Umbilical cord (tissue), 1 donor: ENCODE measurements at regions not wholly inside any gene's neighbourhood (a gene's known extent, or its start where the extent isn't known, plus 50 kb on each side); places are given as distances from the start of the nearest gene placed in this dataset.
"Not testable (repeated sequence)": the region's sequence is repeated elsewhere in the genome, so short reads cannot be mapped to it uniquely, and the experiment has no call there.

ENCODE experiments used
- DNase-seq: peaks from one replicate; pipeline ENCODE4 v3.0.0-alpha.2; 2015; ENCODE audit warnings: low spot score

DNA sequence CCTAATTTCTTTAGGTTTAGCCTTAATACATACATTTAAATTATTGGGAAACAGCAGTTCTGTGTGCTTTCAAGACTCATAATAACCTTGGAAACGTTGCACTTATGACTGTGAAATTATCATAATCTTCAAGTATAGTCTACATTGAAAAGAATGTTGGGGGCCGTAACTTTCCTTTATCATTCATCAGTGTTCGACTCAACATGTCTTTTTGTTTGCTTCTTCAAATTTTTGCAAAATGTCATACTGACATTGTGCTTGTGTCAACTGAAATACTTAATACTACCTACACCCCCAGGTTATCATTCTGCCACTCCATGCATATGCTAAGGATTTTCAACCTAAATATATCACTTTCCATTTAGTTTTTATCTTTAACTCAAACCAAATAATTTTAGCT, 1562.9 kb downstream of the OLFM4 start:
- no peak for DNase-seq

DNA sequence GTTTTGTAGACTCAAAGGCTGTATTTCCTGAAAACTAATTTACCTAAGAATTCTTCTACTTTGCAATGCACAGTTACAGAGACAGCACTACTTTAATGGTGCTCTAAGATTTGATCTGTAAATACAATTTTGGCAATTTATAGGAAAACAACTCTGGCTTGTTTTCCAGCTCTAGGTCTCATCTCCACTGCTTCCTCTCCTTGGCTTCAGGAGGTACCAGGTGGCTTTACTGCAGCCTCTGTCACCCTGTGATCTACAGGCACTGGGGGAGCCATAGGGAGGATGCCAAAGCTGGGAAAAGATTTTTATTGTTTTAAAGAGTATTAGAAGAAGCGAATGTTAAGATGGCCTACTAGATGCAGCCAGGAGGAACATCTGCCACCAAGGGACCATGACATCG, 1563.6 kb downstream of the OLFM4 start:
- DNase-seq, result no peak

DNA sequence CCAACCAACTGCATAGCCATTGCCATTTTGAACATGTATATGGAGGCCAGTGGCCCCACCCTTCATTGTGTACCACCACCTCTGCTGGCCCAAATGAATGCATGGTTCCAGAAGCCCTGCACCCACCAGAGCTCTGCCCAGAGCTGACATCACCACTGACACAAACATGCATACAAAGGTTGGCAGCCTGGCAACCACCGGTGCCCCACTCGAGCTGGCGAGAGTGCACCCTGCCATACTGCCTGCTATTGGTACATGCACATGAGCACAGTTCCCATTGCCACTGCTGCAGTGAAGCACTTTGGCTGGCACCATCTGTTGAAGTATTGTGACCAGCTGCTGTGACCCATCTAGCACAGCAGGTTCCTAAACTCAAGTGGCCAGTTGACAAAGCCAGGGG, 1564.9 kb downstream of the OLFM4 start:
- DNase-seq, result no peak

DNA sequence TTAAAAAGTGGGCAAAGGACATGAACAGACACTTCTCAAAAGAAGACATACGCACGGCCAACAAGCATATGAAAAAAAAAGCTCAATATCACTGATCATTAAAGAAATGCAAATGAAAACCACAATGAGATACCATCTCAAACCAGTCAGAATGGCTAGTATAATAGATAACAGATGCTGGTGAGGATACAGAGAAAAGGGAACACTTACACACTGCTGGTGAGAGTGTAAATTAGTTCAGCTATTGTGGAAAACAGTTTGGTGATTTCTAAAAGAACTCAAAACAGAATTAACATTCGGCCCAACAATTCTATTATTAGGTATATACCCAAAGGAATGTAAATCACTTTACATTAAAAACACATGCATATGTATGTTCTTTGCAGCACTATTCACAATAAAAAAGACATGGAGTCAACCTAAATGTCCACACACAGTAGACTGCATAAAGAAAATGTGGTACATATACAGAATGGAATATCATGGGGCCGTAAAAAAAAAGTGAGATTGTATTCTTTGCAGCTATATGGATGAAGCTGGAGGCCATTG, 1569.0 kb downstream of the OLFM4 start:
- DNase-seq, result no peak

DNA sequence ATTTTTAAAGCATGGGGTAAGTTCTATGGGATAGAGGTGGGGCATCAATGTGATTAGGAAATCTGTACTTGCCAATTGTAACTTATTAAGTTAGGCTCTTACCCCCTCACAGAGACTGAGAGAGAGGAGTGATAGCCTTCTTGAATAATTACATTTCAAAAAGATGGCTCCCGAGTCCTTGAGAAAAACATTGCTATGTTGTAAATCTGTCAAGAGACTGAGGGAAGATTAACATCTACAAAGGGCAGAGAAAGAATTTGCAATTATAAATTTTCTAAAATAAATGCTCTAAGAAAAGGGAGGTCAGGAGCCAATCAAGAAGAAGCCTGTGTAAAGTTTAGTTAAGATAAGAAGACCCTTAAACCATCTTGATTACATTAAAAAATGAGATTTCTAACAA, 1570.8 kb downstream of the OLFM4 start:
- DNase-seq, result no peak

DNA sequence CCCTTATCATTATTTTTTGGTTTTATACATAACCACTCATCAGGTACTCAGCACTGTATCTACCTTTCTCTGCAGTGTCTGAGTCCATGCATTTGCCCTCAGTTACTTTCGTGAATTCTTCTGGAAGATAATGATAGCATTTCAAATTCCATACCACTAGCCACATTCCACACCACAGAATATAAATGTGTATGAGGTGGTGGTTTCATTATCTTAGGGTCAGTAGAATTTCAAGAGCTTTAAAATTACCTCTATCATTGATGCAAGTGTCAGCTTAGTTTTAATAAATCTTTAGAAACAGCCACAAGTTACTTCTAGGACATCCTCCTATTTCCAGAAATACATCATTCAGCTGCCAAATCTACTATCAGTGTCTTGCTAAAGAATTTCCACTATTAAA, 1578.3 kb downstream of the OLFM4 start:
- peak; percentile 54 for DNase-seq

DNA sequence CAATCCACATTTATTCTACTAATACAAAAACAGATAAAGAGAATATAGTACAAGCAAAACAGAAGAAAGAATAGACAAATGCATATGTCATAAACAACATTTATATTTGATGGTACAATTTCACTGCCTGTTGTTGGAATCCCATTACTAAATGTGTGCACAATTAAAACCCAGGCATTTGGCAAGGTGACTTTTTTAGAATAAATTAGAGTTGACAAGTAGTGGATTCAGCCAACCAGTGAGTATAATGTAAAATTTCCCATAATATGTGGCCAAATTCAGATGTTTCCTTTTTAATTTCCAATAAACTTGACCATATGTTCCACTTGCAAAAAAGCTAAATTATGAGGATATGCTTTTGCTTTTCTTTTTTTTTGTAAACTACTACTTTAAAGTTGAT, 1578.8 kb downstream of the OLFM4 start:
- DNase-seq, result no peak

DNA sequence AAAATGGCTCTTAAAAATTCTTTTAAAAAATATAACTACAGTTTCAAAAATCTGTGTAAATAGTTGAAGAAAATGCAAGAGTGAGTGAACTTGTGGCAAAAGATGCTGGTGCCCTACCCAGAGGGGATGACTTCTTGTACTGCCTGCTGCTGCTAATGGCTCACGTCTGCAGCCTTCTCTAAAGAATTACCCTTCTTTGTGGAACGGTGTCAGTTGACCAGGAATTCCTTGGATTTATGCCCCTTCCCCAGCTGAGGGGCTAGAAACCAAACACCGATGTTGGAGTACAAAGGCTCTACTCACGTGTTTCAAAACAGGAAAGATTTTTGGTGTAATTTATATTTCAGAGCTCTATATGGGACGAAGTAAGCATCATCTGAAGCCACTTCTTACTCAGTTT, 1582.8 kb downstream of the OLFM4 start:
- DNase-seq, result no peak

DNA sequence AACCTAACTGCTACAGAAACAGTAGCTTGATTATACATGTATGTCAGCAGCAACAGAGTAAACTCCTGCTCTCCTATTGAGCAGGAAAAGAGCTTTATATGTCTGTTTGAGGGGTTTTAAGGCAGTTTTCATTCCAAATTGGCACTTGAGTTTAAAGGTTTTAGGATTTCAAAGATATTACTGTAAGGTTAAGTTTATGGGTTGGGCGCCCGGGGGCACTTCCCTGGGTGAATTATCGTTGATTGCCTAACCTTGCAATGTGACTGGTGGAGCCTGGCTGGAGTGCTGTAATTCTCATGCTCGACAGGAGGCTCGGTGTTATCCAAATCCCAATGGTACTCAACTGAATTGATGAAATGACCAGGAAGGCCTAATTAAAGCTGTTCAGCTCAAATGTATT, 1586.1 kb downstream of the OLFM4 start:
- DNase-seq, result no peak

DNA sequence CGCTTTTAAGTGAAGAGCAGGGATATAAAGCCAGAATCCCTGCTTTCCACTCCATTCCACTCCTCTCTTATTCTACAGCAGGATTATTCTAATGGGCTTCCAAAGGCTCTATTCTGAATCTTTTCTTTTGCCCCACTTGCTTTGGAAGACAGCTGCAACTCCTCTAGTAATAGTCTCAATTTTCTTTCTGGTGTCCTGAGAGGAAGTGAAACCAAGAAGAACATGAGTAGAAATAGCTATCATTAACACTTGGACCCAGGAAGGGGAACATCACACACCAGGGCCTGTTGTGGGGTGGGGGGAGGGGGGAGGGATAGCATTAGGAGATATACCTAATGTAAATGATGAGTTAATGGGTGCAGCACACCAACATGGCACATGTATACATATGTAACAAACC, 1597.9 kb downstream of the OLFM4 start:
- not testable (repeated sequence) for DNase-seq

DNA sequence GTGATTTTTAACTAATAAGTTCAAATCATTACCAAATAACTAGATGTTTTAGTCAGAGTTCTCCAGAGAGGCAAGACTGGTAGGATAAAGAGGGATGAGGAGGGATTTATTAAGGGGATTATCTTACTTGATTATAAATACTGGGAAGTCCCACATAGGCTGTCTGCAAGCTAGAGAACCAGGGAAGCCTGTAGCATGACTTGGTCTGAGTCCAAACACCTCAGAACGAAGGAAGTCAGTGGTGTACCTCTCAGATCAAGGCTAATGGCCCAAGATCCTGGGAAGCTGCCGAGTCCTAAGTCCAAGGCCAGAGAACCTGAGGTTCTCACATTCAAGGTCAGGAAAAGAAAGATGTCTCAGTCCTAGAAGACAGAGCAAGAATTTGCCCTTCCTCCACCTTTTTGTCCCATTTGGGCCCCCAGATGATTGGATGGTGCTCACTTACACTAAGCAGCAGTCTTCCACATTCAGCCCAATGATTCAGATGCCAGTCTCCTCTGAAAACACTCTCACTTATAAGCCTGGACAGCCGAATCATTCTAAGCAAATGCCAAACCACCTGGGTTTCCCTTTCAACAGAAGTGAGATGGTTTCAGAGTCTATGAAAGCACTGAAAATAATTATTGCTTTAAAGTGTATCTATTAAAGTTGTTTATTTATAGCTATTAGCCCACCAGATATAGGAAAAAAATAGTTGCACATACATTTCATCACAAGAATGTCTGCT, 1599.2 kb downstream of the OLFM4 start:
- DNase-seq, result peak; percentile 56

DNA sequence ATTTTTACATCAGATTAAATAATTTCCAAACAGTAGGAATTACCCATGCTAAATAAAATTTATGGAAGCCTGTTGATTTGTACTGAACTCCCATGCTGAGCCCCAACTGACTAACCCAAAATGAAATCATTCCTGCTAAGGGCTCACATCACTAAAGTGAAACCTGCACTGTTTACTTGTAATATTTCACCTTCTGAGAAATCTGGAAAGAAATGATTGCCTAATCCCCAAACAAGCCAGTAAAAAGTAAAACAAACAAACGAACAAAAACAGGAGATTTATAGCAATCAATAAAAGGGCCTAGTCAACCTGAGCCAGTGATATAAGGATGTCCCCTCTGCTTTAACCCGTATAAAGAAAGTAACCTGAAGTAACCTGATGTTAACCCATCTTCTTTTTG, 1599.8 kb downstream of the OLFM4 start:
- DNase-seq, result no peak

DNA sequence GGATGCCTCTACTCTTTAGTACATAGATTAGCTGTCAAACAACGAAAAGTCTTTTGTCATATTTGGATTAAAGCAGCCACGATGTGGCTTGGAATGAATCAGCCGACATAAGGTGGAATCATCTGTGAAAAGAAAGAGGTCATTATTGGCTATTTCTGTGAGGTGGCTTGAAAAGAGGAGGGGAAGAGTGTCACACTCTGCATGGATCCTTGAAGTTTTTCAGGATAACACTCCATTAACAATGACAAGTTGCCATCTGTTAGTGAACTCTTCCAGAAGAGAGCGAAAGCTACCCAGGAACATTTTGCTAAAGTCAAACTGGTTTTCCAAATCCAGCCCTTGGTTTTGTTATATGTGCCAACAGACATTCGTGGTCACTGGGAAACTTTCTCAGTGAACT, 1604.8 kb downstream of the OLFM4 start:
- no peak for DNase-seq

DNA sequence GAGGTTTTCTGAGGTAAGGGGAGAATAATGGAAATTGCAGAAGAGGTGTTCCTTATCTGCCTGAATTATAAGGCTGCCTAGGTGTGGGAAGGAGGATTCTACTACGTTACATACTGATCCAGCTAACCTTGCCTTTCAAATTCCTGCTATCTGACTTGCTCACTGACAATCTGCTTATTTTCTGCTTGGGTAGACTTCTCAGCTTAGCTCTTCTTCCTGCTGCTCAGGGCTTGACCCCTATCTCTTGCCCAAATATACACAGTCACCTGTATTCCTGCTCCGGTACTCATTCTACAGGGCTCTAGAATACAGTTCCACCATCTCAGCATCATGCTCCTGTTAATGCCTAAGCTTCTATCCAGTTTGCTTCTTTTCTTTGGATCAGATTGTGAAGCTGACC, 1607.6 kb downstream of the OLFM4 start:
- no peak for DNase-seq

DNA sequence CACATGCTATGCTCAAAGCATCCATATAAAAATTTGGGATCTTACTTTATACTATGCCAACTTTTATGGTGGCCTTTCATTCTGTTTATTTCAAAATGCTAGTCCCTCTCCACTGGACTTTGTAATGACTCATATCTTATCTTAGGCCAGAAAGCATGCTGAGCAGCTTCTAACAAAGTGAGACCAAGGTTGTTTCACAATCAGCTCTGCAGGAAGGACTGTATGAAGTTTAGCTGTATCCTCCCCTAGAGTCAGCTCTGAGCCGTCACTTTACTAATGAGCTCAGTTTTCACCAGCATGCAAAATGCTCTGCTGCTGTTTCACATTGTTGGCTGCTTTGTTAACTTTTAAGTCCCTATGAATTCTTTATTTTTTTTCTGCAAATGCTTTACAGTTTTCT, 1608.8 kb downstream of the OLFM4 start:
- peak; percentile 59 for DNase-seq

DNA sequence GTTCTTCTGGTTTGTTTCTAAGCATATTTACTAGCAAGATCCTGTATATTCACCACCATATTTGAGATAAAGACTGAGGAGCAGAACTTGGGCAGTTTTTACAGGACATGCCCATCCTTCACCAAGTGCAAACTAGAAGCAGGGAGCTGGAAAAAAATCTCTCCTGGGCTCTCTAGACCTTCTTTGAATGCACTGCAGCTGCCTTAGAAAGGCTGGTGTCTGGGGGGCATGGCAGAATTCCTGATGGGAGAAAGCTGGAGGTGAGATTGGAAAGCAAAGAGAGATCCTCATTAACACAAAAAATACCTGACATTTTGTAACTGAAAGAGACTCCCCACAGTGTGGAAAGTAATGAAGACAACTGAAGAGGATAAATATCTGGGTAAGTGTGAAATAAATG, 1612.1 kb downstream of the OLFM4 start:
- no peak for DNase-seq

DNA sequence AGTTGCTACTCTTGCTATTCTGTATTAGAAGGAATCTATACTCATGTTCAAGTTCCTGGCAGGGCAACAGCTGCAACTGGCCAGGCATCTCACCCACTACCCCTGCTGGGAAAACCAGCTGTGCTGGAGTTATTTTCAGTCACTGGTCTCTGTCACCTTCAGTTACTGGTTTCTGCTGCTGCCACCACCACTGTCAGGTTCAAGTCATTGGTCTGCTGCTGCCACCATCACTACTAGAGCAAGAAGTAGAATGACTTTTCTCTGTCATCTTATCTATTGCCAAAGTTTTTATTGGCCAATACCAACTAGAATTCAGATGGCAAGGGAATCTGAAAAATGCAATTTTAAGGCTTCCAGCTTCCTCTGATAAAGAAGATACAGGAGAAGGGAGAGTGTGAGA, 1615.2 kb downstream of the OLFM4 start:
- no peak for DNase-seq

DNA sequence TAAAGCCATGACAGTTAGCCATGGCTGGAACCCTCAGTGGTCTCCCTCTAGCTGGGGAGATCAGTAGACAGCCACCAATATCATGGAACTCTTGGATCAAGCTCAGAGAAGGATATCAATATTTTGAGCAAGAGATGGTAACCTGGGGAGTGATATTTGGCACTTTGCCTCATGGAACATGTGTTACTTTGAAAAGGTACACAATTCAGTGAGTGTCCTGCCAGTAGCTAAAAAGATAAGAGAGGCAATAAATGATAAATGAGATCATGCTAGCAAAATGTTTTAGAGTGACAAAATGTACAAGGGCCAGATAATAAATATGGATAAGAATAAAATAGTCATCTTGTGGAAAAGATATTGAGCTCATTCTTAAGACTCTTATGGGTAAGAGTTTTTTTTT, 1618.7 kb downstream of the OLFM4 start:
- DNase-seq, result no peak

DNA sequence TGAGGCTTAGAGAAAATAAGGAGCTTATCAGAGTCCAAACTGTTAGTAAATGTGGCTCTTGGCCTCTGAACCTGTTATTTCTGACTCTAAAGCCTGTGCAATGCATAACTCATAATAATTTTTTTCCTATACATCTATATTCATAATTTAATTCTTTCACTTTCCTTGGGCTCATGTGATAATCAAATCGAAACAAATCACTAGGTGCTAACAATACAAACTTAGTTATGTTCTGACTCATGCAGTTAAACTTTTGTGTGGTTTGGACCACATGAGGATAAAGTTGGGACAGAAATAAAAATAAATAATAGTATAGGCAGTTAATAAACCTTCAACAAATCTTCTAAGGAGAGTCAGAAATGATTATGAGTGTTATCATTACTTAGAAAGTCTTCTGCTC, 1629.0 kb downstream of the OLFM4 start:
- no peak for DNase-seq

DNA sequence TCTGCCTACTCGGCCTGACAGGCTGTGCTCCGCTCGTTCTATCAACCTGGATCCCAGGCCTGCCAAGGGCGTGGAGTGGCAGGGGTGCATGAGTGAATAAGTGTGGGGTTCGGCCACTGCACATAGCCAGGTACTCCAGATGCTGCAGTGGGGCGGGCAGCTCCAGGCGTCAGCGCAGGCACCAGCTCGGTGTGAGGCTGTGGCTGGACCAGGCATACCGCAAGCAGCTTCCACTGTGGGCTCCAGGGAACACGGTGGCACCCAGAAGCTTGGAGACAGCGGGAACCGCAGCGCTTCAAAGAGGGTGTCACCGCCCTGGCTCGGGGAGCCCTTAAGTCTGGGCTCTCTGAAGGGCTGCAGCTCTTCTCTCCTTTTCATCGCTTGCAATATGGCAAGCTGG, 1630.2 kb downstream of the OLFM4 start:
- DNase-seq, result no peak

DNA sequence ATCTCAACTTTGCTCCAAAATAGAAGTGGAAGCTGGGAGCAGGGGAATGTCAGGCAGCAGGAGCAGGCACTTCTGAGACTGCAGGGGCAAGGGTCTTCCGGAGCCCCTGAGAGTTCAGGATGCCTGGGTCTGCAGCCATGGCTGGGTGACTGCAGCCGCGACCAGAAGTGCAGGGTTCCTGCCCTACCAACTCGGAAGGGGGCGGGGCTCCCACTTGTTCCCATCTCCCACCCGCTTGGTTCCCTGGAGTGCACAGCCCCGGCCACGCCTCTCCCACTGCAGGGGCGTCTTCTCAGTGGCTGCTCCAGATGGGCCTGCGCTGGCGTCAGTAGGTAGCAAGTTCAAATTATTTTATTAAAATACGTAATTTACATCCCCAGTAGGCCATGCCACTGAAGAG, 1631.7 kb downstream of the OLFM4 start:
- DNase-seq, result no peak

DNA sequence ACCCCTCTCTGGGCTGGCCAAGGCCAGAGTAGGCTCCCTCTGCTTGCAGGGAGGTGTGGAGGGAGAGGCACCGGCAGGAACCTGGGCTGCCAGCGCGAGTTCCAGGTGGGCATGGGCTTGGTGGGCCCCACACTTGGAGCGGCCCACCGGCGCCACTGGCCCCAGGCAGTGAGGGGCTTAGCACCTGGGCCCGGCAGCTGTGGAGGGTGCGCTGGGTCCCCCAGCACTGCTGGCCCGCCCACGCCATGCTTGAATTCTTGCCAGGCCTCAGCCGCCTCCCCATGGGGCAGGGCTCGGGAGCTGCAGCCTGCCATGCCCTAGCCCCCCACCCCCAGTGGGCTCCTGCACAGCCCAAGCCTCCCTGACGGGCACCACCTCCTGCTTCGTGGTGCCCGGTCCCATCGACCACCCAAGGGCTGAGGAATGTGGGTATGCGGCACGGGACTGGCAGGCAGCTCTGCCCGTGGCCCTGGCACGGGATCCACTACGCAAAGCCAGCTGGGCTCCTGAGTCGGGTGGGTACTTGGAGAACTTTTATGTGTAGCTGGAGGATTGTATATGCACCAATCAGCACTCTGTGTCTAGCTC, 1648.0 kb downstream of the OLFM4 start:
- DNase-seq, result no peak

DNA sequence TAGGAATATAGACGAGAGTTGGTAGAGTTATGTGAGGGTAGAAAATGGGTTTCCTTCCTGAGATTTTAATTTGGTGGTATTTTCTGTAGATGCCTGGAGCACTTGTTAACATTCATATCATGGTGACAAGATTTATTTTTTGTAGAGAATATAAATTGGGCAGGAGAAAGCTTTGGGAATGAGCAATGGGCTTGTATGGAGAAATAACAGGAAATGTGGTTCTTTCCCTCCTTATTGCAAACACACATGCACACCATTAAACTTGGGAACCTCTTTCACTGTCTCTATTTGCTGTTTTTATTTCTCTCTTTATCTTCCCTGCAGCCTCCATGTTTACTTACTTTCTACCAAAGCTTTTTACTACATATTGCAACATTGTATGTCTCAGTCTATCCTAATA, 1653.6 kb downstream of the OLFM4 start:
- no peak for DNase-seq

DNA sequence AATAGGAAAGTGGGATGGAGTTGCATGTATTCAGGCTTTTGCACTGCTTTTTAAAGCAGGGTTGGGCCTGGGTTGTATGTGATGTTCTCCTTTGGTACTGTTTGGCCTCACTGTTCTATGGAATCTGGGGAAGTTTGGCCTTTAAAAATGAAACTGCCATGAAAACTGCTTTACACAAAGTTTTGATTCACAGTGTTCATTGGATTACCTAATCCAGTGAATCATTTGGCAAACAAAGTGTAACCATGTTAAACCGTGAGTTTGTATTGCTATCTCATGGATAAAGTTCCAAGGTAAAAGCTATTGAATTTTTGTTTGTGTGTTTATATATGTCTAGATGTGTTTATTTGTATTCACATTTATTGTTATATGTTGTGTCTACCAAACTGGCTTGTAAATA, 1658.6 kb downstream of the OLFM4 start:
- no peak for DNase-seq
